Neutrophil (primary cell): ENCODE measurements at regions not wholly inside any gene's neighbourhood (a gene's known extent, or its start where the extent isn't known, plus 50 kb on each side); places are given as distances from the start of the nearest gene placed in this dataset.

Experiments used
- H3K27ac ChIP-seq: fragments of 200-600 bp; sonication (generic); 2 replicates; pipeline ENCODE4 v1.5.1; 2016; ENCODE audit warnings: mild to moderate bottlenecking, moderate library complexity
- H3K27me3 ChIP-seq: fragments of 200-600 bp; sonication (generic); 2 replicates; pipeline ENCODE4 v1.6.0; 2016; ENCODE audit warnings: mild to moderate bottlenecking
- H3K36me3 ChIP-seq: fragments of 200-600 bp; sonication (generic); 2 replicates; pipeline ENCODE4 v1.5.1; 2017
- H3K4me1 ChIP-seq, 2 experiments: fragments of 200-600 bp in 1 of 2; sonication (generic) in 1 of 2; 1 replicate in 1 of 2; 2 replicates in 1 of 2; pipeline versions ENCODE4 v1.5.1 to v1.6.1; 2013 to 2016; ENCODE audit warnings: low read depth in 1 of 2, low read length in 1 of 2, mild to moderate bottlenecking in 1 of 2, moderate library complexity in 1 of 2; ENCODE audit not compliant: control insufficient read depth in 1 of 2, insufficient read depth in 1 of 2
- H3K4me3 ChIP-seq, 2 experiments: fragments of 200-600 bp in 1 of 2; sonication (generic) in 1 of 2; 1 replicate in 1 of 2; 2 replicates in 1 of 2; pipeline ENCODE4 v1.5.1; 2013 to 2016; ENCODE audit warnings: low read depth in 1 of 2, low read length in 1 of 2, mild to moderate bottlenecking in 1 of 2, moderate library complexity in 1 of 2
- H3K9me3 ChIP-seq: fragments of 200-600 bp; sonication (generic); 2 replicates; pipeline ENCODE4 v1.5.1; 2016
- TF ChIP-seq, protein P1 (sequence below): fragments of 200-600 bp; sonication (generic); IDR thresholded peaks from 2 replicates; pipeline ENCODE4 v1.5.1; 2016; ENCODE audit warnings: antibody characterized with exemption

DNA sequence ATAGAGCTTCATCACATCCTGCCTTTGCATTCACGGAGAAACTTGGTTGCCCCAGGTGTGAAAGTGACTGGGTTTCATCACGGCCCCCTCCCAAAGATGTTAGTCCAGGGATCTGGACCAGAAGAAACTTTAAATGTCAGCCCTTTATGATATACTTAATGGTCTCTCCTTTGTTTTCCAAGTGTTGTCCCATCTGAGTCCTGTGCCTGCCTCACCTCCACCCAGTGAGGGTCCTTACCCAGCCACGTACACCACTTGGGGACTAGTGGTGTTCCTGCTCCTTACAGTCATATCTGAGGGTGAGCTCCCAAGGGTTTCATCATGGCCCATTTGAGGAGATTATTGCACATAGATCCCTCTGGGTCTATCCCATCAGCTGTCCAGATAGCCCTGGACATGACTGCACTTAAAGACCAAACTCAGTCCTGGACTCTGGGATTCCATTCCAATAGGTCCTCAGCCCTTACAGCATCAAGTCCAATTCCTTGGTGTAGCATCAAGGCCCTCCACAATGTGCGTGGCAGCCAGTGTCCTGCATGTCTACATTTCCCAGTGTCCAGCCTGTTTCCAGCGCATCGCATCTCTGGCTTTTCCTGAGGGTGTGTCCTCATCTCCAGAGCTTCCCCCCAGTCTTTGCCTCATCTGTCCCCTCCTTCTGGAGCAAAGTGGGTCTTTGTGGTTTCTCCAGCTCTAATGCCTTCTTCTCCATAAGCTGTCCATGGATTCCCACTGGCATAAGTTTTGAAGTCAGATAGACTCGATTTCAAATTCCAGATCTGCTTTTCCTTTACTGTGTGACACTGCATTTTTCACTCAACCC is 351.6 kb downstream of the MYCN start:
- TF ChIP-seq, protein P1, sequence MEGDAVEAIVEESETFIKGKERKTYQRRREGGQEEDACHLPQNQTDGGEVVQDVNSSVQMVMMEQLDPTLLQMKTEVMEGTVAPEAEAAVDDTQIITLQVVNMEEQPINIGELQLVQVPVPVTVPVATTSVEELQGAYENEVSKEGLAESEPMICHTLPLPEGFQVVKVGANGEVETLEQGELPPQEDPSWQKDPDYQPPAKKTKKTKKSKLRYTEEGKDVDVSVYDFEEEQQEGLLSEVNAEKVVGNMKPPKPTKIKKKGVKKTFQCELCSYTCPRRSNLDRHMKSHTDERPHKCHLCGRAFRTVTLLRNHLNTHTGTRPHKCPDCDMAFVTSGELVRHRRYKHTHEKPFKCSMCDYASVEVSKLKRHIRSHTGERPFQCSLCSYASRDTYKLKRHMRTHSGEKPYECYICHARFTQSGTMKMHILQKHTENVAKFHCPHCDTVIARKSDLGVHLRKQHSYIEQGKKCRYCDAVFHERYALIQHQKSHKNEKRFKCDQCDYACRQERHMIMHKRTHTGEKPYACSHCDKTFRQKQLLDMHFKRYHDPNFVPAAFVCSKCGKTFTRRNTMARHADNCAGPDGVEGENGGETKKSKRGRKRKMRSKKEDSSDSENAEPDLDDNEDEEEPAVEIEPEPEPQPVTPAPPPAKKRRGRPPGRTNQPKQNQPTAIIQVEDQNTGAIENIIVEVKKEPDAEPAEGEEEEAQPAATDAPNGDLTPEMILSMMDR = no peak
- no peak overlapping the region for H3K4me3 ChIP-seq
- no peaks in the 10 kb centered on the region for H3K9me3 ChIP-seq
- H3K36me3 ChIP-seq = no peaks in the 10 kb centered on the region
- no peak overlapping the region for H3K27ac ChIP-seq
- no peaks in the 10 kb centered on the region for H3K27me3 ChIP-seq
- no peaks in the 10 kb centered on the region for H3K4me1 ChIP-seq

DNA sequence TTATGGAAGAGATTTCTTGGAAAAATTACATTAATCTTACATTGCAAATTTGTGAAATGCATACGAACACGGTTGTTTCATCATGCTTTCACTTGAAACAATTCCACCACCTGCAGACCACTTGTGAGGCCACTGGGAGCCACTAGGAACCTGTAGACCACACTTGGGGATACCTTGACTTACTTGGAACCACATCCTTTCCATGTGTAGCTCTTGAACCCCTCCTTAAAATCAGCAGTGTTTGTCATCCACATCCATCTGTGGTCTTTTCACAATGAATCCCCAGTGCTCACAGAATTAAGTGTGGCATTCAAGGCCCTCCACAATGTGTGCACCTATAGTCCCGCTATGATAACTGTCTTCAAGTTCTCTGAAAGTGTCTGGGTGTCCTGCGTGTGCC is 350.9 kb downstream of the MYCN start:
- TF ChIP-seq, protein P1 = no peak
- H3K4me3 ChIP-seq = no peak overlapping the region

DNA sequence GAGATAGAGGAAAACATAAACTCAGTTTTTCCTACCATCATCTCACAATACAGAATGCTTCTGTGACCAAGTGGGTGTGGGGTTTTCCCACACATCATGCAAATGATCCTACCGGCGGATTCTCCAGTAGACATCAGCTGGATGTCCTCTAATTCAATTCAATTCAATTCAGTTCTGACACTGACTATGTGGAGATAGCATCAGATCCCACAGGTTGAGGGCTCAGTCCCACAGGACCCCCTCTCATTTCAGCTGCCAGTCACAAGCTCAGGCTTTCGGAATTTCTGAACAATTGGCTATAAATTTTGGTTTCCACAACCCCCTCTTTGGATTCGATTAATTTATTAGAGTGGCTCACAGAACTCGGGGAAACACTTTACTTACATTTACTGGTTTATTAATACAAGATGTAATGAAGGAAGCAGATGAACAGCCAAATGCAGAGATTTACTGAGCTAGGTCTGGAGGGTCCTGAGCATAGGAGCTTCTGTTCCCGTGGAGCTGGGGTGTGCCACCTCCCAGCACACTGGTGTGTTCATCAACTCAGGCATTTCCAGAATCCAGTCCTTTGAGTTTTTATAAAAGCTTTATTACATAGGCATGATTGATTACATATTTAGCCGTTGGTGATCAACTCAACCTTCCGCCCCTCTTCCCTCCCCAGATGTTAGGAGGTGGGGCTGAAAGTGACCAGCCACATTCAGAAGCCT is 350.1 kb downstream of the MYCN start:
- H3K27ac ChIP-seq = no peak overlapping the region
- no peak overlapping the region for H3K4me3 ChIP-seq
- H3K4me1 ChIP-seq = no peaks in the 10 kb centered on the region
- TF ChIP-seq, protein P1 = no peak
- no peaks in the 10 kb centered on the region for H3K36me3 ChIP-seq
- H3K27me3 ChIP-seq = no peaks in the 10 kb centered on the region
- H3K9me3 ChIP-seq = no peaks in the 10 kb centered on the region

More for the DNA sequence above, 350.9 kb downstream of the MYCN start:
- H3K27ac ChIP-seq = no peak overlapping the region
- H3K4me1 ChIP-seq = no peaks in the 10 kb centered on the region
- no peaks in the 10 kb centered on the region for H3K36me3 ChIP-seq
- no peaks in the 10 kb centered on the region for H3K9me3 ChIP-seq
- H3K27me3 ChIP-seq = no peaks in the 10 kb centered on the region

DNA sequence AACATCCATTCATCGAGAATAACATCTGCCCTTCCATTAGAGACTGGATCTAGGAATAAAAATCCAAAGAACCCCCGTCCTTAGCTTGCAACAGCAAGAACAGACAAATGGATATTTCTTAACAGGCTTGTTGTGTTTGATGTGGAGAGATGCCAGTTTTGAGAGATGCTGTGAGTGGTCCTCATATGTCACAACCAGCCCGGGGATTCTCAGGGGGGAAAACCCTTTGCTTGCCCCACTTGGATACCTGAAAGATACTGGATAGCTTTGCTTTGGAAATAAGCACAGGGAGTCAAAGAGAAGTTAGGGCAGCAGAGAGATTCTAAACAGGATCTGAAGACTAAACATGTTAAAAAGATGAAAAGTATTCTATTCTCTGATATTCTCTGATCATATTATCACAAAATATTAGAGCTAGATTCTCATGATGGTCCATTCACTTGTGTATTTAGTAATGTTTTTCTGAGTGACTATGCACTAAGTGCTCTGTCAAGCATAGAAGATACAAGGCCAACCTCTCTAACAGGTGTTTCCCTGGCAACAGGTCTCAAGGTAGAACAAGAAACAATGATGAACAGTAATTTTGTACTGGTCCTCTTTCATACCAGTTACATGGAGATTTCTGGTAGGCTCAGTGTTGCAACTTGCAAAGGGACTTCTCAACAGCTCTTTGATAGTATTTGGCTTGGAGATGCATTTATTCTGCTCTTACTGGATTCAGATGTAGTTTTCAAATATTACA is 348.2 kb downstream of the MYCN start:
- no peaks in the 10 kb centered on the region for H3K9me3 ChIP-seq
- H3K36me3 ChIP-seq = no peaks in the 10 kb centered on the region
- no peak overlapping the region for H3K4me3 ChIP-seq
- no peaks in the 10 kb centered on the region for H3K27me3 ChIP-seq
- no peak overlapping the region for H3K27ac ChIP-seq
- TF ChIP-seq, protein P1 = no peak
- H3K4me1 ChIP-seq = no peaks in the 10 kb centered on the region

DNA sequence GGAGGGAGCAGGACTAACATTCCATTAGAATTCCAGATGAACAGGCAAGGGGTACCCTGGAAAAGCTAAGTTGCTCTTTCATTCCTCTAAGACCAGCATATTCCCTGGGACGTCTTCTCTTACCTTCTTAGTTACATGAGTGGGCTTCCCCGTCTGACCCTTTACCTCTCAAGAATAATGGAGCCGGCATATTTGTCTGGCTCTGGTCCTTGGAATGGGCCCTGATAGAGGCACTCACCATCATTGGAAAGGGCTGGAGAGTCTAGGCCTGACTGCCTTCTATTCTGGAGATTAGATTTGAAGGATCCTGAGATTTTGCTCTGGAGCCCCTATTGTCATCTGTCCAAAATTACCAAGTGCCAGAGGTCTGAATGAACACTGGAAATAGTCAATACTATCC is 347.5 kb downstream of the MYCN start:
- TF ChIP-seq, protein P1 = no peak
- H3K36me3 ChIP-seq = no peaks in the 10 kb centered on the region
- no peaks in the 10 kb centered on the region for H3K4me1 ChIP-seq
- no peaks in the 10 kb centered on the region for H3K27me3 ChIP-seq
- no peaks in the 10 kb centered on the region for H3K9me3 ChIP-seq
- H3K27ac ChIP-seq = no peak overlapping the region
- H3K4me3 ChIP-seq = no peak overlapping the region
